ENCODE measurements at regions not wholly inside any gene's neighbourhood (a gene's known extent, or its start where the extent isn't known, plus 50 kb on each side); places are given as distances from the start of the nearest gene placed in this dataset.

- Histone ChIP-seq H3K27ac (ENCODE audit: low read depth, low read length) (no peak overlapping the region), H3K9me3 (ENCODE audit: control insufficient read depth, insufficient read depth, low read length) (peaks cover 2% of the 10 kb centered on the region; the same call in 1 of the 2 replicates), H3K27me3 (ENCODE audit: control insufficient read depth, insufficient read depth, low read length) (no peaks in the 10 kb centered on the region), H3K4me3 (ENCODE audit: low read depth, low read length) (no peak overlapping the region)
- DNase-seq (ENCODE audit: low read depth, low spot score), result no peak
- CTCF ChIA-PET, result no interaction called here
- TF ChIP-seq, protein P1, sequence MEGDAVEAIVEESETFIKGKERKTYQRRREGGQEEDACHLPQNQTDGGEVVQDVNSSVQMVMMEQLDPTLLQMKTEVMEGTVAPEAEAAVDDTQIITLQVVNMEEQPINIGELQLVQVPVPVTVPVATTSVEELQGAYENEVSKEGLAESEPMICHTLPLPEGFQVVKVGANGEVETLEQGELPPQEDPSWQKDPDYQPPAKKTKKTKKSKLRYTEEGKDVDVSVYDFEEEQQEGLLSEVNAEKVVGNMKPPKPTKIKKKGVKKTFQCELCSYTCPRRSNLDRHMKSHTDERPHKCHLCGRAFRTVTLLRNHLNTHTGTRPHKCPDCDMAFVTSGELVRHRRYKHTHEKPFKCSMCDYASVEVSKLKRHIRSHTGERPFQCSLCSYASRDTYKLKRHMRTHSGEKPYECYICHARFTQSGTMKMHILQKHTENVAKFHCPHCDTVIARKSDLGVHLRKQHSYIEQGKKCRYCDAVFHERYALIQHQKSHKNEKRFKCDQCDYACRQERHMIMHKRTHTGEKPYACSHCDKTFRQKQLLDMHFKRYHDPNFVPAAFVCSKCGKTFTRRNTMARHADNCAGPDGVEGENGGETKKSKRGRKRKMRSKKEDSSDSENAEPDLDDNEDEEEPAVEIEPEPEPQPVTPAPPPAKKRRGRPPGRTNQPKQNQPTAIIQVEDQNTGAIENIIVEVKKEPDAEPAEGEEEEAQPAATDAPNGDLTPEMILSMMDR (IDR thresholded peaks at IDR 0.05; ENCODE audit: low read depth, low read length), result no peak
- POLR2A ChIA-PET, result no interaction called here
Observed at GRCh38 chr1:59089036-59089798, 207.7 kb upstream of the FGGY start.

- H3K4me3 ChIP-seq (ENCODE audit: low read depth, low read length), result no peak overlapping the region
- ChIA-PET POLR2A (no interaction called here), CTCF (no interaction called here)
- TF ChIP-seq, protein P1 (IDR thresholded peaks at IDR 0.05; ENCODE audit: low read depth, low read length), result no peak
- H3K9me3 ChIP-seq (ENCODE audit: control insufficient read depth, insufficient read depth, low read length), result peaks cover 2% of the 10 kb centered on the region; the same call in 1 of the 2 replicates
- DNase-seq (ENCODE audit: low read depth, low spot score), result no peak
- H3K27ac ChIP-seq (ENCODE audit: low read depth, low read length), result no peak overlapping the region
- no peaks in the 10 kb centered on the region for H3K27me3 ChIP-seq (ENCODE audit: control insufficient read depth, insufficient read depth, low read length)
Observed at GRCh38 chr1:59089922-59090457, 206.9 kb upstream of the FGGY start.

- H3K27me3 ChIP-seq (ENCODE audit: control insufficient read depth, insufficient read depth, low read length), result no peaks in the 10 kb centered on the region
- no peak for DNase-seq (ENCODE audit: low read depth, low spot score)
- TF ChIP-seq, protein P1 (IDR thresholded peaks at IDR 0.05; ENCODE audit: low read depth, low read length), result no peak
- H3K9me3 ChIP-seq (ENCODE audit: control insufficient read depth, insufficient read depth, low read length), result peaks cover 2% of the 10 kb centered on the region; the same call in 1 of the 2 replicates
- no peak overlapping the region for H3K4me3 ChIP-seq (ENCODE audit: low read depth, low read length)
- ChIA-PET CTCF (no interaction called here), POLR2A (no interaction called here)
- no peak overlapping the region for H3K27ac ChIP-seq (ENCODE audit: low read depth, low read length)
Observed at GRCh38 chr1:59092126-59092525, 204.8 kb upstream of the FGGY start.

DNA sequence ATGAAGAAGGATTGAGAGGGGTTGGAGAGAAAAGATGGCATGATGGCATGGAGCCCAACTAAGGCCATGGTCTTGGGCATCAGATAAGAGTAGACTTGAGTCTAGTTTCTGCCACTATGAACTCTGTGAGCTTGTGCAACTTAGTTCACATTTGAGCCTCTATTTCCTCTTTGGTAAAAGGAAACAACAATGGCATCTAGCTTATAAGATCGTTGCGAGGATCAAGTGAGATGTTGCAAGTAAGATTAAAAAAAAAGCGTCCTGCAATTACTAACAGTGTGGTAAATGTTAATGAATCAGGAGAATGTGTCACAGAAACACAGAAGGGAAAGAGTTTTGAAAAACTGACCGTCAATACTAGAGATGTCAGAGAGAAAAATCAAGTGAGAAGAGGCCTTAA is 202.9 kb upstream of the FGGY start:
- POLR2A ChIA-PET, result no interaction called here
- H3K27me3 ChIP-seq (ENCODE audit: control insufficient read depth, insufficient read depth, low read length), result no peaks in the 10 kb centered on the region
- CTCF ChIA-PET, result no interaction called here
- TF ChIP-seq, protein P1 (IDR thresholded peaks at IDR 0.05; ENCODE audit: low read depth, low read length), result no peak
- H3K27ac ChIP-seq (ENCODE audit: low read depth, low read length), result no peak overlapping the region
- peaks cover 2% of the 10 kb centered on the region; the same call in 1 of the 2 replicates for H3K9me3 ChIP-seq (ENCODE audit: control insufficient read depth, insufficient read depth, low read length)
- H3K4me3 ChIP-seq (ENCODE audit: low read depth, low read length), result no peak overlapping the region
- no peak for DNase-seq (ENCODE audit: low read depth, low spot score)

DNA sequence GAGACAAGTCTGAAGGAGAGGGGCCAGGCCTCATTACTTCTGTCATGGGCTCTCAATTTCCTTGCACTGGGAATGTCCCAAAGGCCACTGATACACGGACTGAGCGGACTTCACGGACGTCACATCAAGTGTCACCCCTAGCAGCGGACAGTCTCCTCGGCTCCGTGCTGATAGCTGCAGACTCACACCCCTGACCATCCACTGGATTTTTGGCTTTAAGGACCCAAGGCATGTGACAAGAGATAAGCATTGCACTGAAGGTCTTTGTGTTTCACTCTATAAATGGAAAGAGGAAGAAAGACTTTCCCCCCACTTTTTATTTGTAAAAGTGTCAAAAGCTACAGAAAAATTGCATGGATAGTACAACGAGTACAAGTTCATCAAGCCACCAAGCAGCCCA is 200.4 kb upstream of the FGGY start:
- no peak overlapping the region for H3K4me3 ChIP-seq (ENCODE audit: low read depth, low read length)
- no peak for DNase-seq (ENCODE audit: low read depth, low spot score)
- H3K9me3 ChIP-seq (ENCODE audit: control insufficient read depth, insufficient read depth, low read length), result no peaks in the 10 kb centered on the region
- no peak overlapping the region for H3K27ac ChIP-seq (ENCODE audit: low read depth, low read length)
- no peaks in the 10 kb centered on the region for H3K27me3 ChIP-seq (ENCODE audit: control insufficient read depth, insufficient read depth, low read length)
- TF ChIP-seq, protein P1 (IDR thresholded peaks at IDR 0.05; ENCODE audit: low read depth, low read length), result no peak
- ChIA-PET CTCF (no interaction called here), POLR2A (no interaction called here)

All from AG04450 (cell line).